K562 (cell line): ENCODE measurements at regions not wholly inside any gene's neighbourhood (a gene's known extent, or its start where the extent isn't known, plus 50 kb on each side); places are given as distances from the start of the nearest gene placed in this dataset.

ENCODE experiments used
- ARNT ChIP-seq, 2 experiments: fragments of 450-650 bp; IDR thresholded peaks; 2 replicates each; pipeline ENCODE4 v1.6.1; 2016; ENCODE audit warnings: mild to moderate bottlenecking in 1 of 2
- BRD9 ChIP-seq: fragments of 450-650 bp; IDR thresholded peaks from 2 replicates; pipeline ENCODE4 v1.6.1; 2018; ENCODE audit warnings: low read depth; ENCODE audit not compliant: partially characterized antibody
- E2F6 ChIP-seq, 2 experiments: IDR thresholded peaks; 2 replicates each; pipeline ENCODE4 v1.6.1; 2011; ENCODE audit warnings: borderline replicate concordance in 1 of 2, control low read depth in 1 of 2, low read depth in 1 of 2, low read length in 1 of 2, mild to moderate bottlenecking in 1 of 2, mixed read lengths in 1 of 2, moderate library complexity in 1 of 2; ENCODE audit not compliant: insufficient read depth in 1 of 2, insufficient read length in 1 of 2, poor library complexity in 1 of 2, severe bottlenecking in 1 of 2; ENCODE audit errors: extremely low read depth in 1 of 2
- FOXP1 ChIP-seq: sonication (generic); formaldehyde crosslinking; IDR thresholded peaks from 2 replicates; pipeline ENCODE4 v1.8.0; 2022; ENCODE audit warnings: mild to moderate bottlenecking, missing genetic modification reagents
- HDAC1 ChIP-seq, 2 experiments: fragments of 450-650 bp; IDR thresholded peaks; 2 replicates each; pipeline ENCODE4 v1.6.1; 2016 to 2017; ENCODE audit warnings: inconsistent platforms in 1 of 2, mild to moderate bottlenecking in 1 of 2, moderate library complexity in 1 of 2
- HMBOX1 ChIP-seq: sonication (generic); IDR thresholded peaks from 2 replicates; pipeline ENCODE4 v1.6.1; 2016
- KLF10 ChIP-seq: fragments of 250-450 bp; sonication (Bioruptor Pico); IDR thresholded peaks from 2 replicates; pipeline ENCODE4 v1.6.1; 2021; ENCODE audit warnings: matching md5 sums
- MTA3 ChIP-seq: fragments of 450-650 bp; formaldehyde crosslinking; IDR thresholded peaks from 2 replicates; pipeline ENCODE4 v1.6.1; 2017; ENCODE audit warnings: mild to moderate bottlenecking, borderline replicate concordance
- MTF1 ChIP-seq: fragments of 250-450 bp; sonication (Bioruptor Pico); IDR thresholded peaks from 2 replicates; pipeline ENCODE4 v1.9.0; 2021; ENCODE audit warnings: moderate library complexity, mild to moderate bottlenecking, inconsistent platforms, borderline replicate concordance
- NFE2 ChIP-seq: IDR thresholded peaks from 2 replicates; pipeline ENCODE4 v1.6.1; 2014; ENCODE audit warnings: antibody characterized with exemption, low read depth
- NFE2L1 ChIP-seq: fragments of 450-650 bp; IDR thresholded peaks from 2 replicates; pipeline ENCODE4 v1.6.1; 2016; ENCODE audit warnings: missing genetic modification characterization, low read depth, mild to moderate bottlenecking, missing compliant biosample characterization, moderate library complexity, borderline replicate concordance
- SMARCA4 ChIP-seq: fragments of 450-650 bp; IDR thresholded peaks from 2 replicates; pipeline ENCODE4 v1.6.1; 2016
- SOX6 ChIP-seq: fragments of 450-650 bp; IDR thresholded peaks from 2 replicates; pipeline ENCODE4 v1.6.1; 2014; ENCODE audit warnings: mild to moderate bottlenecking
- STAT6 ChIP-seq: sonication (generic); formaldehyde crosslinking; IDR thresholded peaks from 2 replicates; pipeline ENCODE4 v1.8.1; 2023; ENCODE audit warnings: mild to moderate bottlenecking, missing genetic modification reagents
- TRIM25 ChIP-seq: fragments of 450-650 bp; IDR thresholded peaks from 2 replicates; pipeline ENCODE4 v1.7.0; 2016; ENCODE audit warnings: borderline replicate concordance
- ZBTB1 ChIP-seq: sonication (generic); formaldehyde crosslinking; IDR thresholded peaks from 2 replicates; pipeline ENCODE4 v1.8.1; 2023; ENCODE audit warnings: missing genetic modification reagents, low read depth, mild to moderate bottlenecking, borderline replicate concordance
- ZNF121 ChIP-seq: sonication (generic); formaldehyde crosslinking; conservative IDR thresholded peaks from 2 replicates; pipeline ENCODE4 v1.8.0; 2022; ENCODE audit warnings: missing genetic modification reagents
- ZNF592 ChIP-seq: fragments of 450-650 bp; IDR thresholded peaks from 2 replicates; pipeline ENCODE4 v1.6.1; 2017; ENCODE audit warnings: antibody characterized with exemption, mild to moderate bottlenecking
- ZNF780A ChIP-seq: fragments of 250-450 bp; sonication (Bioruptor Pico); IDR thresholded peaks from 2 replicates; pipeline ENCODE4 v1.5.0; 2021; ENCODE audit warnings: mild to moderate bottlenecking

GRCh38 chr12:92003701-92004100, 141.9 kb downstream of the BTG1 start (continued):
- TF ChIP-seq ZNF592, result peak; percentile 59; the same call in 1 of the 2 replicates
- peak; percentile 79 for TF ChIP-seq NFE2
- TF ChIP-seq HMBOX1, result peak; percentile 86
- no peak for TF ChIP-seq ZBTB1 (CRISPR knock-in tag)
- no peak for TF ChIP-seq FOXP1
- TF ChIP-seq TRIM25, result no peak
- no peak for TF ChIP-seq ZNF121 (CRISPR knock-in tag)
- no peak for TF ChIP-seq STAT6 (CRISPR knock-in tag)
- TF ChIP-seq ZNF780A, result no peak
- TF ChIP-seq HDAC1 (IDR thresholded peaks at IDR 0.05), result peak in 1 of 2 experiments; percentile 58; a peak in 2 of 4 replicates
- no peak for TF ChIP-seq KLF10
- peak; percentile 75 for TF ChIP-seq BRD9
- TF ChIP-seq MTF1 (CRISPR knock-in tag), result no peak
- TF ChIP-seq SMARCA4, result peak; percentile 89
- TF ChIP-seq ARNT (IDR thresholded peaks at IDR 0.05), result peak in 1 of 2 experiments; percentile 63; a peak in 1 of 4 replicates
- 0 out of 2 replicates have a peak, but pooled peaks have one; percentile 22 for TF ChIP-seq MTA3
- TF ChIP-seq NFE2L1 (tag), result no peak
- no peak for TF ChIP-seq E2F6 (IDR thresholded peaks at IDR 0.05; ENCODE audit: borderline replicate concordance in 1 of 2, extremely low read depth in 1 of 2, insufficient read depth in 1 of 2, insufficient read length in 1 of 2, low read depth in 1 of 2, low read length in 1 of 2, poor library complexity in 1 of 2, severe bottlenecking in 1 of 2)
- peak; percentile 73; the same call in 1 of the 2 replicates for TF ChIP-seq SOX6
